ENCODE measurements at regions not wholly inside any gene's neighbourhood (a gene's known extent, or its start where the extent isn't known, plus 50 kb on each side); places are given as distances from the start of the nearest gene placed in this dataset.

DNA sequence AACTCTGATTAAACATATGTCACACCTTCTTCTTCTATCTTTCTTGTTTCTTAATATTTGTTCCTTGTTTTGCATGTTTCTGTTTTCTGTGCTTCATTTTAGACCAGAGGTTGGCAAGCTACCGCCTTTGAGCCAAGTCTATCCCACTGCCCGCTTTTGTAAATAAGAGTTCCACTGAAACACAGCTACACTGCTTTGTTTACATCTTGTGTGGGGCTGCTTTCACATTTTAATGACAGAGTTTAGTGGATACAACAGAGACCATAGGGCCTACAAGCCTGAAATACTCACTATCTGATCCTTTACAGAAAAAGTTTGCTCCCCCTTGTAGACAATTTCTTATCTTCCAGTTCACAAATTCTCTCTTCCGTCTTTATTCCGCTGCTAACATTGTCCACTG is 109.4 kb upstream of the SPACA1 start:
- DNase-seq (ENCODE audit: low read depth in 3 of 3), result no peak

DNA sequence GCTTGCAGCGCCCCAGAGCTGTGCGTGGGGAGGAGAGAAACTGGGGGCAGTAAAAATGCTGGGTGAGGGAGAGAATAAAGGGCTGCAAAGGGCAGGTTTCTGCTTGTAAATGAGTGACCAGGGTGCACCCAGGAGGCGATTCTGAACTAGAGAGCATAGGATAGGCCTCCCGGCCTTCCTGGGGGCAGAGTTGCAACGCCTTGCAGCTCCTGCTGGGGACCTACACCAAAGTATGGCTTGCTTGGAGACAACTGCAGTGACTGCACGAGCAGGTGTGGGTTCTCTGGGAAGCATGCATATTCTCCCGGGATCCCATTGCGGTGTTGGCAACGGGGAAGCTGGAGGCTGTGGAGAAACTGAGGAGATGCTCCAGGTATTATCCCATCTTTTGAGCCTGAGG is 111.6 kb upstream of the SPACA1 start:
- no peak for DNase-seq (ENCODE audit: low read depth in 3 of 3)

DNA sequence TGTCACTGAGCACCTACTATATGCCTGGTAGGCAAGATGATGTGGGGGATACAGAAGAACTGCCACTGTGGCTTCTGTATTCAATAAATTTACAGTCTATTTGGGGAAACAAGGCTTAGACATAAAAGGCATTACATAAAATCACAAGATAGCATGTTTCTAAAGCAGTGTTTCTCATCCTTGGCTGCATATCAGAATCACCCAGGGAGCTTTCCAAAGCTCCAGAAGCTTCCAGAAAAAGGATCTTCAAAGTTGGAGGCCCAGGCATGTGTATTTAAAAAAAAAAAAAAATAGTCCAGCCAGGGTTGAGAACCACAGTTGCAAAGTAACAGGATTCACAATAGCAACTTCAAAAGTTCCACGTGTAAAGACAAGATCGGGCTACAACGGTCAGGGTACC is 112.4 kb upstream of the SPACA1 start:
- DNase-seq (ENCODE audit: low read depth in 3 of 3), result no peak

DNA sequence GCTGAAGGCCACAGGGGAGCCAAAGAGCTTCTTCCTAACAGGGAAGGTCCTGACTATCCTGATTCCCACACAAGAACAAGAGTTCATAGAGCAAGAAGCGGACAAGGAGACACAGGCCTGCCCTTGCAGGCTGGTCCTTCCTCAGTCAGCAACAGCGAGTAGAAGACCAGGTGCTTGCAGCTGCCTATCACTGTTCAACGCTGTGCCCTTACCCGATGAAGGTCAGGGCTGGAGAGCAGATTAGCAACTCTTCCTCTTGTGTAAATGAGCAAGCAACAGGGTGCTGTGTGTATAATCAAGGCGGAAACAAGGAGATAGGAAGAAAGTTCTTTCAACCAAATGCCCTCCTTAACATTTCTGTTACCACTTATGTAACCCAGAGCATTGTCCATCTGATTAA is 115.3 kb upstream of the SPACA1 start:
- no peak for DNase-seq (ENCODE audit: low read depth in 3 of 3)

DNA sequence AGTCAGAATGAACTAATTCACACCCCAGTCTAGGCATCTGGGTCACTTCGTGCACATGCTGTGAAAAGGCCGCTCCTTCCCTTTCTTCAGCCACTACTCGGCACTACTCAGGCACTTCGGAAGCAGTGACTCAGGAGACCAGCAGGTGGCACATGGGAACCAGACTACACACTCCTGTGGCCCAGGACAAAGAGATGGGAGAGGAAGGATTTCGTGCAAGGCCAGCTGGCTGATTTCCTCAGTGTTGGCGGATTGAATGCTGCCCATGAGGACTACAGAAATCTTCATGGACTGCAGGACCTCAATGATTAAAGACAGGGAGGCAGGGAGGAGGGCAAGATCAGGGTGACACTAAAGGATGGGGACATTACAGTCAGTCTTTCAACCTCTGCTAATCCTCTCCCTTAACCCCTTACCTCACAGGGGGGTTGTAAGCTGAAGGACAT is 117.8 kb upstream of the SPACA1 start:
- DNase-seq (ENCODE audit: low read depth in 3 of 3), result peak; percentile 10 to 16 (median 15)

DNA sequence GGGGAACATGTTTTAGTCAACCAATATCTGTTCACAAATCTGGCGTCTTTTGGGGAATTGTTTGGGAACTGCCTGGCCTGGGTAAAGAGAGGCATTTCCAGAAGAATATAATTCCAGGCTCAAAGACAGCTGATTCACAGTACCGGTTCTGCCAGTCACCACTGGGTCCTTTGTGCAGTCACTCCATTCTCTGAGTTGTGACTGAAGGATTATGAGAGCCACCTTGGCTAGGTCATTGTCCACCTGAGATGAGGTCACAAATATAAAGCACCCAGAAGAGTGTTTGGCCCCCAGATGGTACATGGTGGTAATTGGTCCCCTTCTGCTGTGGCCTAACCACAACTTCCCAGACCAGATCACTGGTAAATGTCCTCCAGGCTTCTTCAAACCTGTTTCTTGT is 121.0 kb upstream of the SPACA1 start:
- no peak for DNase-seq (ENCODE audit: low read depth in 3 of 3)

DNA sequence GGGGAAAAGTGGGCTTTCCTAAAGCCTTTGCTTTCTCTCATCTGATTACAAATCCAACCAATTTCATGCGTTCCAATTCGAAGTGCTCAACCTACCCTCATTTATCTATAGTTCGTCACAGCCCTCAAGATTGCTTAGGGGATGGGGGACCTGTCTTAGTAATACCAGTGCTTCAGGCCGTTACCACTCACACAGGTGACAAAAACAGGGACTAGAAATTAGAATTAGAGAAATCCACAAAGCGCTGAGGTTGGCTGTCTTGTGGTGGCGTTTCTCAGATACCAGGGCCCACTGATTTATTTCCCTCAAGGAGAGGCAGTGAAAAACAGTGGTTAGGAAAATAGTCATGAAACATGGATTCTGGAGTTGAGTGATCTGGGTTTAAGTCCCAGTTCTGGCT is 121.6 kb upstream of the SPACA1 start:
- DNase-seq (ENCODE audit: low read depth in 3 of 3), result no peak

DNA sequence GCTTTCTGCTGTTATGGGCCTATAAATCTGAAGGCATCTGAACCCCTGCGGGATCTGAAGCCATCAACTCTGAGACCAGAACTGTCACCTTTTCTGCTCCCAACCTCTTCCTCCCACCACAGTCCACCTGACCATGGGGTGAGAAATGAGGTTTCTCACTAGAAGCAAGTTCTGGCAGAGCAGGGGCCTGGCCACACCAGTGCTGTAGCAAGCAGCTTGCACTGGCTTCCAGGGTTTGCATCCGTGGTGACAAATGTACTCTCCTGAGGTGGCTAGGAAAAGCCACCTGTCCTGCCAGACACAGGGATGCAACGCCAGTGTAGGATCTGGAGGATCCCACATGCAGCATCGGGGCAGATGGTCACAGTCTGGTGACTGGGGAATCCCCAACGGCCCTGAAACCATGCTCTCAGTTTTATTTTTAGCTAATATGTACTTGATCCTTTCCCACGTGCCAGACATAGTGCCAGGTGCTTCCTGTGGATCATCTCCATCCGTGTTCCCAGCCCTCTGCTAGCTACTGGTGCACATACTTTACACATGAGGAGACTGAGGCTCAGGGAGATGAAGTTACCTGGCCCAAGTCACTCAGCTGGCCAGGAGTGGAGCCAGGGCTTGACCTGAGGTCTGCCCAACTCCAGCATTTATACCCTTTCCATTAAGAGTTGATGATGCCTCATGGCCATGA is 122.1 kb upstream of the SPACA1 start:
- DNase-seq (ENCODE audit: low read depth in 3 of 3), result no peak

DNA sequence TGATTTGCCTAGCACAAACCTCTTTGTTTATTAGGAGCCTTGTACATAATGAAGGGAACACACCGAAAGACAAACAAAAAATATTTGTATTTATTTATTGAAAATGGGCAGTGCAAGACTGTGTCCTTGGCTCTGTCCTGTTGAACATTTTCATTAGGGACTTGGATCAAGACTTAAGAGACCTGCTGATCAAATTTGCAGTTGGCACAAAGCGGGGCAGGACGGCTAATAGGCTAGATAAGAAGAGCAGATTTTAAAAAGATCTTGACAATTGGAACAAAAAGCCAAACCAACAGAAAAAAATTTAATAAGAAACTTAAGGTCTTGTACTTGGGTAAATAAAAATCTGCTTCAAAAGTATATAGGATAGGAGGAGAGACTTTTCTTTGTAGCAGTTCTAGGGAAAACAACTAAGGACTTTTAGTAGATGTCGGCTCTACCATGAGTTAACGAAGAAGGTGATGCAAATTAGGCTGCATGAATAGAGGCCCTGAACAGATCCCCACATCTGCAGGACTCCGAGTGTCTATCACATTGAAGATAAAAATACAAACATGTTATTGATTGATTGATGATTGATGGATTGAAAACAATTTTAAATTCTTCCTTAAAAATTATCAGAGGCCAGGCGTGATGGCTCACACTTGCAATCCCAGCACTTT is 124.1 kb upstream of the SPACA1 start:
- DNase-seq (ENCODE audit: low read depth in 3 of 3), result no peak

DNA sequence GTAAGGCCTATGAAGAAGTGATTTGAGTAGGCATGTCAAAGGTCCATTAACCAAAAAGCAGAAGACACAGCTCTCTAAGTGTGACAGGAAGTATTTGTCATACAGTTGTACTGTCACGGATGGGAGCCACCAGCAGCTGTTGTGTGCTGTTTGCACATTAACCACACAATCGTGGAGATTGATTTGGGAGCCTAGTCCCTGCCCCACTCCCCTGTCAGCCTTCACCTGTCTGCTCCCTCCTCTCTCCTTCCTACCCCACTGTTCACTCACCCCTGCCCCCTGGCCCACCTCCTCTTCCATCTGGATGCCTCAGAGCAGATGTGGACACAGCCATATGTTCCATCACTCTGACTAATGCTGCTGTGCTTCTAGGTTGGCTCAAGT is 124.7 kb upstream of the SPACA1 start:
- DNase-seq (ENCODE audit: low read depth in 3 of 3), result no peak

DNA sequence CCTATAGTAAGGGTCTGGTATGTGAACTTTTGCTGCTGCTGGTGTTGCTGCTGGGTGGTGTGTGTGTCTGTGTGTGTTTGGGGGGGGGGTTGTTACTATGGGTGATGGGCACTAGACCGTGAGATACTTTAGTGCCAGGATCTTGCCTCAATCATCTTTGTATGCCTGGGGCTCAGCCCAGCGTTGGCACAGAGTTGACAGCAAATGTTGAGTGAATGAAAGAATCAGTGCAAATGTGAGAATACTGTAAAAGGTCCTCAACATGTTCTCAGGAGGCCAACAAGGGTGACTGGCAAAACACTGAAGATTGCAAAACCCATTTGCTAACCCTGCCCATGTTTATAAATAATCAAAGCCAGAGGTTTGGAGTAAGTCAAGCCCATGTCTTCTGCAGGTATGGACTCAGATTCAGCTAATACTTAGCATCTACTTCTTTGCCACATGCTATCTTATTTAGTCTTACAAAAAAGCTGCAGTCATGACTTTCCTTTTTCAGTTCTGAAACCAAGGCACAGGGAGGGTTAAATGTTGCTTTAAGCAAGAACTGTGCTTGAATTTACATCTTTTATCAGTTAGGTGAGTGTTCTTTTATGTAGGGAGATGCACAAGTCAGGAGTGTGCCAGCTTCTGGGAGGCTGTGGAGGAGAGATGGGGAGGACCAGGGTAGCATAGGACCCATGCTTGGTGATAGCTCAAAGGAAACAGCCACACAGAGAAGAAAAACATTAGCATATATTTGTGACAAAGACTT is 125.3 kb upstream of the SPACA1 start:
- DNase-seq (ENCODE audit: low read depth in 3 of 3), result no peak

DNA sequence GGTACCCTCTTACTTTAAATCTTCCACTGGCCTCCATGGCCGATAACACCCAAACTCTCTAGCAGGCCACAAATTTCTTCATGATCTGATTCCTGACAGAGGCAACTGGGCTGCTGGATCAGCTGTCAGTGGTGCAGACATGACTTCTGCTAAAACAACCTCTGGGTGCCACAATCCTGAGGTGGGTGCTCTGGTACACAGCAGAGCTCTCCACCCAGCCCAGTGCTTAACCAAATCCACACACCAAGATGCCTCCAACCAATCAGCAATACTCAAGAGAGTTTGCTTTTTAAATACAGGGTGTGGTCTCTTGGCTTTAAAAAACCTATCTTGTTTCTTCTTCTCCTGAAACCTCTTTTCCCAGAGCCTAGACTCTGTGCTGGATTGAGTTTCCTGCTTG is 126.6 kb upstream of the SPACA1 start:
- no peak for DNase-seq (ENCODE audit: low read depth in 3 of 3)

DNA sequence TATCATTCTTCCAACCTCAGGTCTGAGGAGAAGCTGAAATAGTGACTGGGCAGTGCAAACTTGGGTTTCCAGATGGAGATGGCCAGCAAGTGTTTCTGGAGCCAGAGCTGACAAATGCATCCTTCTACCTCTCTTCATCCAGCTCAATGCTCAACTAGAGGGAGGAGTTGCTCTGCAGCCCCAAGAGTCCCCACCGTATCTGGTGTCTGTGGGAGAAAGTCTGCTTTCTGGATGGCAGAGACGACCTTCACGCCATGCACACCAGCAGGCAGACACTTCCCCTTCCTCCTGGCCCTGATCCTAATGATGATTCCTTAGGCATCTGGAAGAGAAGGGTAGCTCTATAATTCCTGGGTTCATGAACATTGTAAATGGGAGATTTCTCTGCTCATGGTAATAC is 127.4 kb upstream of the SPACA1 start:
- no peak for DNase-seq (ENCODE audit: low read depth in 3 of 3)

DNA sequence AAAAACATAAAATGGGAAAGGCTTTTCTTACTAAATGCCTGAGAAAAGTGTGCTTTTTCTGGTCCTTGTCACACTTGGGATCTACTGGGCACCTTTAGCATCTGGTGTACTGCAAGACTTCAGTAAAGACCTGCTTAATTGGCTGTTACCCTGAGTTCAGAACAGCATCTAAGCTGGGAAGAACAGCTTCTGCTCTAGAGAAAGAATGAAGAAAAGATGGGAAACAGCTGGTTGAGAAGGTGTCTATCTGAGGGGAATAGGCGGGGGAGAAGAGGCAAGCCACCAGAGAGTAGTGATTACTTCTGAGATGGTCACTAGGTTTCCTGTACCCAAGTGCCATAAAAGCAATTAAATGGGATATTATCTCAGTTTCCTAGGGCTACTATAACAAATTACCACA is 128.2 kb upstream of the SPACA1 start:
- no peak for DNase-seq (ENCODE audit: low read depth in 3 of 3)

DNA sequence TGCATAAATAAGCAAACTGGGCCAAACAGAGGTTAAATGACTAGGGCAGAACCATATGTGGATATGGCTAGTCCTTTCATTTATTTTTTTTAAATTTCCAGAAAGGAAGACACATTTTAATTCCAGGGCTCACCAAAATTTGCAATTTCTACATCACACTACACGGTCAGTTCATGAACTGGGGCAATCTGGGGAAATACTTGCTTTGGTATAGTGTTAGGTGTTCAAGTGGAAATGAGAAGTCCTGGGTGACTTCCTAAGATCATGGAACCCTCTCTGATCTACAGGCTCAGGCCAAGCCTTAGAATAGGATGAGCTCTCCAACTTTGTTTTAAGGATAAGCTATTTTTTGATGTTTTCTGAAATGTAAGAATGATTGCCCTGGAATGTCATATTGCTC is 128.6 kb upstream of the SPACA1 start:
- DNase-seq (ENCODE audit: low read depth in 3 of 3), result no peak

DNA sequence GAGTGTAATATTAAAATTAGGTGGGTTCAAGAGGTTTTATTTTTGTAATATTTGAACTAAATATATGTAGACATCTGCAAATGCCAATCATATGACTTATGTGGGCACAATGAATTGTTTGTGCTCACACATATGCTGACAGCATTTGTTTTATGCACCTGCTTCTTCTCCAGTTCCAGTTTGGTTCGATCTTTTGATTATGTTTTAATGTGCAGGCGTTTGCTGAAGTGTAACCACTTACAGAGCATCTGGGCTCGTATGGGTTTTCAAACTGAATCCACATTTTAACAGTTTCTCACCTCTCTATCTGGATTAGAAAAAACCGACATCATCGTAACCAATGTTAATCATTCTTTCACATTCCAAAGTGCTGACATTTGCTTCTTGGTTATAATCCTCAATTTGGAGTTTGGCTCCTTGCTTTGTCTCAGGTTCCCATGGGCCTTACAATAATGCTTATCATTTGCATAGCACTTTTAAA is 129.1 kb upstream of the SPACA1 start:
- no peak for DNase-seq (ENCODE audit: low read depth in 3 of 3)

DNA sequence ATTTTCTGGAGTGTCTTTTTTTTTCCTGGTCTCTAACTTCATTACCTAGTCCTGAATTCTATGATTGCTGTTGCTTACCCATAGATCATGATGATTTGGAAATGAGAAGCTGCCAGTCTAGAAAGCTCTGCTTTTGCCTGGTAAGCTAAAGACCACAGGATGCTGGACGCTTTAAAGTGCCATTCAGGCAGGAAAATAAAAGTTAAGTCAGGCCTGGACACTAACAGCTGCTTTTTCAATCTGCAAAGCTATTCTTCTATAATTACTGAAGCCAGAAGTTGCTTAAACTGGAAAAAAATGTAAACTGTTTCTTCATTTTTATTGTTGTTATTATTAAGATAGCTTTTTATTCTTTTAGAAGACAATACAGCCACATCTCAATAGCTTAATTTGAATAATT is 129.8 kb upstream of the SPACA1 start:
- DNase-seq (ENCODE audit: low read depth in 3 of 3), result no peak

DNA sequence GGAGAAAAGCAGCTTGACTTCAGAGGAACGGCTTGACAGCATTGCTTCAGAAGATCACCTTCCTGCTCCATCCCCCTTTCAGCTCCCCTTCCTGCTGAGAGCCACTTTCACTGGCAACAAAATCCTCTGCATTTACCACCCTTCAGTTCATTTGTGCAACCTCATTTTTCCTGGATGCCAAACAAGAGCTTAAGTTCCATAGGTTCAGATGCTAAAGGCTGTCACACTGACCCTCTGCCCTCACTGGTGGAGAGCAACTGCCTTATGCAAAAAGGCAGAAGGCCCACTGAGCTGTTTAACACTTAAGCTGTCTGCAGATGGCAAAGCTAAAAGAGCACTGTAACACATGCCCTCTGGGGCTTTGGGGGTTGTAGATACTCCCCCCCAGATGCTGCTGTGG is 131.2 kb upstream of the SPACA1 start:
- no peak for DNase-seq (ENCODE audit: low read depth in 3 of 3)

DNA sequence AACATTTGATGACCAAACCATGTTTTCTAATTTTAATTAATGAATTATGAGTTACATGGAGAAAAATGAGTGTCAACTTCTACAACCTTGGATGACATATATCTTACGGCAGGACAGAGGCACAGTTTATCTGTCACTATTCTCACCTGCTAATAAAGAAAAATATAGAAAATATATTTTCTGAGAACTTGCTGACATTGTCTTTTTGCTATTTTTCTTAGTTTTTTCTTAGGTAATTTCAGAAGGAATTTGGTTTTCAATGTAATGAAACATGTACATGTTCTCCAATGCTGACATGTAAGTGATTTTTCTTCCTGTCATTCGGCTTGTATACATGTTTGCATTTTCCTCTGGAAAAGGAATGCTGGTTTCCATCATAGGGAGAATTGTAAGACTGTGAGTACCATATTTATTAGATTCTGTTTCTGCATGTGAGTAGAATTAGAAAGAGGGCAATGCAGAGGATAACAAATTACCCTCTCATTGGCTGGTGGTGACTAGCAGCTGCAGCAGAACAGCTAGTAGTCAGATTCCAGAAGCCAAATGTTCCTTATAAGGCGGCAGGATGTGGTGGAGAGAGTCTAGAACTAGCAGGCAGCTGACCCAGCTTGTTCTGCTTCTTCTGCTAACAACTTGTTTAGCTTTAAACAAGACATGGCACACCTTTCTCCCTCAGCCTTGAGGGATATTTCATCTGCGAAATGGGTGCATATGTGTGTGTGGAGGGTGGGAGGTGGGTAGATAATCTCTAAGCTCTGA is 132.8 kb upstream of the SPACA1 start:
- no peak for DNase-seq (ENCODE audit: low read depth in 3 of 3)

DNA sequence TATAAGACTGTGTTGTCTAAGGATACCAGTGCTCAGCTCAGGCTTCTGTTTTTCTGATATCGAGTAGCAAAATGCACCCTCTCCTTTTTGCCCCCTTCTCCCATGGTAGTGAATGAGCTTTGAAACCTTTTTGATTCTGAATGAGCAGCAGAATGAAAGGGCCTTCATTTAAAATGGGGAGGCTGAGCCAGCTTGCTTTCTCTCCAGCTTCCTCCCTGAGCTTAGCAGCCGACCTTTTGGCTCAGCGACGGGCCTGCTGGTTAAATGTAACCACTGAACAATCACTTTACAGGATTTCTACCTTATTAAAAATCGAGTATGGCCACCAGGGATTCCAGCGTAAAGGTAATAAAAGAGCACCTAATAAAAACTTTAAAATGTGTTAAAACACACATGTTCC is 133.7 kb upstream of the SPACA1 start:
- DNase-seq (ENCODE audit: low read depth in 3 of 3), result no peak

DNA sequence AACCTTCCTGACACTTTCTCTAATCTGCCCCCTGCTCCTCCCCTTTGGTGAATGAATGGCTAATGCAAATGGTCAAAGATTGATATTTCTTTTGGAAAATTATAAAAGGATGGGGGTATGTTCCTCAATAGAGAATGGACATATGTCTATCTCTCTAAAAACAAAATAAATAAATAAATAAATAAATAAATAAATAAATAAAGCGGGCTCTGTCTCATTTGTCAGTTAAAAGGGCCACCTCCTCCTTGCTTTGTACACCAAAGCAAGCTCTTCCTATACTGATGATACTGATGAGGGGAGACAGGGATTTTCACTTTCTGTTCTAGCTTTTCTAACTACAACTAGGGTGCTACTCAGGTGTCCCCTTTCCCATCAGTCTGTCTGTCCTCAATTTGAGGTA is 135.5 kb upstream of the SPACA1 start:
- DNase-seq (ENCODE audit: low read depth in 3 of 3), result no peak

DNA sequence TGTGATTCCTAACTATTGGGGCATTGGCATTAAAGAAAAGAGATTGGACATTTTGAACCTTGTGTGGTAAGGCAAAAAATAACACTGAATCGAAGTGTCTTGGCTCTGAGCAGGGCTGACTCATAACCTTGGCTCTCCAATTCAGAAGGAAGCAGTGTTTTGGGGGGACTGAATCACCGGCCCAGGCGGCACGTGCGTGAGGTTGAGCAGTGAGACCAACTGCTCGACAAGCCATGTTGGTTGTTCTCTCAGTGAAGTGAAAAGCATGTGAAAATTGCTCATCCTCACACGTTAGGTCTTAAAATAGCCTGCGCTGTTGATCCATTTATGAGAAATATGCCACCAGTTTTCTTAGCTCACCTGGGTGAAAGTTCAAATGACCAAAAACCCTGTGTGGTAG is 137.8 kb upstream of the SPACA1 start:
- no peak for DNase-seq (ENCODE audit: low read depth in 3 of 3)
